GM18507 (cell line): ENCODE measurements at regions not wholly inside any gene's neighbourhood (a gene's known extent, or its start where the extent isn't known, plus 50 kb on each side); places are given as distances from the start of the nearest gene placed in this dataset.

Experiments
- DNase-seq: peaks from one replicate; pipeline ENCODE4 v3.0.0; 2011; ENCODE audit warnings: low read depth; ENCODE audit not compliant: insufficient read length; ENCODE audit errors: extremely low spot score
- FAIRE-seq: peaks from 2 replicates; lab custom pipeline; 2011; peaks lifted over from hg19 to GRCh38; lab: Jason Lieb, UNC

- FAIRE-seq (no peak), DNase-seq (no peak)
Measured at GRCh38 chr13:27014406-27015359, 156.9 kb downstream of the USP12 start.

DNA sequence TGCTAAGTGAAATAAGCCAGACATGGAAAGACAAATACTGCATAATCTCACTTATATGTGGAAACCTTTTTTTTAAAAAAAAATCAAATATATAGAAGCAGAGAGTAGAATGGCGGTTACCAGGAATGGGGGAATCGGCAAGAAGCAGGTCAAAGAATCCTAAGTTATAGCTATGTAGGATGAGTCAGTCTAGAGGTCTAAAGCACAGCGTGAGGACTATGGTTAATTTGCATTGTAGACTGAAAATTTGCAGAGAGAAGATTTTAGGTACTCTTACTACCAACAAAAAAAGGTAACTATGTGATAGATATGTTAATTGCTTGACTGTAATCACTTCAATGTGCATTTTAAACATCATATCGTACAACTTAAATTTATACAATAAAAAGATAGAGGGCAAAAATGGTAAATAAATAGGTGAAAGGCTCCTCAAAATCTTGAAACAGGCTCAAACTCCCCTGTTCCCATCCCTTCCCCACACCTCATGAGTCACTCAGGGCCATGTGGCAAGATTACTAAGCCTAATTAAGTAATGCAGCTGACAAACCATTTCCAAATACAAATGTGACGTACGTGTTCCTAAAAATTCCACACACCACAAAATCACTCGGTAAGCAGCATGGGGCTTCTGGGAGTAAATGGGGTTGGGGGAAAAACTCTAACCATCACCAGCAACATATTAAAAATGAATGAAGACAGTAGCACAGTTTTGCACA, 159.0 kb downstream of the USP12 start:
- DNase-seq (no peak), FAIRE-seq (no peak)

DNA sequence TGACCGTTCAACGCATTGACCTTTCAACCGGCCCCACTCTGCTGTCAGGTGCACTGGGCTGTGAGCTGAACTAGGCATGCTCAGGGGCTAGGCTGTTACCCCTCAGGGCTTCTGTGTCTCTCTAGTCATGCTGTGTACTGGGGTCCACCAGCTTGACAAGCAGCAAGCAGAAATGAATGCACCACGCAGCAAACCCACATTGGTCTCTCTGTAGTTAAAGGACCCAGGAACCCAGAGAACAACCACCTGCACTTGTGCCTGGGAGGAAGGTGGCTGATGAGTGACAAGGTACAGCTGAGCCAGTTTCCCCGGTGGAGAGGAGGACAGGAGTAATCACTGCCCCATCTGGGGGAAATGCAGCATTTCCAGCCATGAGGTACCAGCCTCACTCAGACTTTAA, 159.9 kb downstream of the USP12 start:
- no peak for DNase-seq
- FAIRE-seq, result no peak

- FAIRE-seq (no peak), DNase-seq (no peak)
Measured at GRCh38 chr13:27008733-27009132, 162.9 kb downstream of the USP12 start.

DNA sequence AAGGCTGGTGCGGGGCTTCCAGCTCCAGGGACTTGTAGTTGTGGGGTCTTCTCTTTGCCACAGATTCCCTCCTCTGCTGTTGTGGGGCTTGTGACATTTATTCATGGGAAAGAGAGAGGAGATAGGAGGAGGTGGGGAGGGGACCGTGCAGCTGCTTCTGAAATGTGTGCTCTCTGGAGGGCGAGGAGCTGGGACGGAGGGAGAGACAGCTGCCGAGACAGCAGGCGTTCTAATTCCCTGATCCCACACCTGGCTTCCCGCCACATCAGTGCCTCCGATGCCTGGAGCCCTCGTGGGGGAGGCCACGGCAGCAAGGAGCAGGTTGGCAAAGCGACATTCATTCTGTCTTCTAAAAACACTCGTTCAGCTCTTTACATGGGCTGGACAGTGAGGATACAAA, 164.4 kb downstream of the USP12 start:
- FAIRE-seq (no peak), DNase-seq (no peak)

DNA sequence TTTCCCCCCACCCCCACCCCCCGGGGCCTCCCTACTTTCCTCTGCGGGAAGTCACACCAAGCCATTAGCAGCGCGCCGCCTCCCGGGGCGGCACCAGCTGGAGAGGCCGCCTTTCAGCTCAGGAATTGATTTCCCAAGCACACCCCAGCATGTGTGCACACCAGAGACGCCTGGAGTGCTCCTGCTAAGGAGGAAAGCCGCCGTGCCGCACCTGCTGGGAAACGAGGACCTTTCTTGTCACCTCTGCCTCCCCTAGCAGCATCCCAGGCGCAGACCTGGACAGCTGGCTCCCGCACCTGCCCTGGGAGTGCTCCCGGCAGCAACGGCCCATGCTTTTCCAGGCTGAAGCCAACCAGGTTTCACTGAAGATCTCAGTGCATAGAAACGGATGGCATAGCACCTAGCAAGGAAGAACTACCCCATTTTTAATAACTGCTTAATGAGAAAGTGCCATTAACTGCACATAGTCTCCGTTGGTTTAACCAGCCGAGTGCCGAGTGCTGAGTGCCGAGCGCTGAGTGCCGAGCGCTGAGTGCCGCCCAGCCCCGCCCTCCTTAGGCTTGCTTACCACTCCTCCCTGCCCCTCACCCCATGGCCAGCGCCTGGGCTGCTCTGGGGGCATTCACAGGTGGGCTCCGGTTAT, 165.0 kb downstream of the USP12 start:
- FAIRE-seq (no peak), DNase-seq (no peak)

GRCh38 chr13:27005976-27006518, 165.6 kb downstream of the USP12 start:
- no peak for FAIRE-seq
- DNase-seq, result no peak

GRCh38 chr13:27005556-27005955, 166.1 kb downstream of the USP12 start:
- FAIRE-seq (no peak), DNase-seq (no peak)

GRCh38 chr13:27004866-27005265, 166.7 kb downstream of the USP12 start:
- FAIRE-seq, result no peak
- DNase-seq, result no peak

DNA sequence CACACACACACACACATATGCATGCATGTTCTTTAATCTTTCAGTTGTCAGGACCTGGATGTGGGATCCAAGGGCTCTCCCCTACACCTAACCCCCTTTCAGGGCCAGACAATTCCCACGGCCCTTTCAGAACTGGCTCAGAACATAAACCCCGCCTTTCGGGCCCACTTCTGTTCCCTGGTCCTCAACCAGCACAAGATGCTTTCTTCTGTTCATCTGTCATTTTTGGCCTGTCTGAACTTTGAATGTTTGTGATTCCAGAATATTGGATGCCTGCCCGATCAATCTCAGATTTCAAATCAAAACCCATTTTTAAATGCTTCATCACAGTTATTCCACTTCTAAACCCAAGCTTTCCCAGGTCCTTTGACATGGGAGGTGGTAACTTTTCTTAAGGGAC, 167.3 kb downstream of the USP12 start:
- DNase-seq (no peak), FAIRE-seq (no peak)

- no peak for DNase-seq
Measured at GRCh38 chr13:27001705-27002104, 169.9 kb downstream of the USP12 start.

DNA sequence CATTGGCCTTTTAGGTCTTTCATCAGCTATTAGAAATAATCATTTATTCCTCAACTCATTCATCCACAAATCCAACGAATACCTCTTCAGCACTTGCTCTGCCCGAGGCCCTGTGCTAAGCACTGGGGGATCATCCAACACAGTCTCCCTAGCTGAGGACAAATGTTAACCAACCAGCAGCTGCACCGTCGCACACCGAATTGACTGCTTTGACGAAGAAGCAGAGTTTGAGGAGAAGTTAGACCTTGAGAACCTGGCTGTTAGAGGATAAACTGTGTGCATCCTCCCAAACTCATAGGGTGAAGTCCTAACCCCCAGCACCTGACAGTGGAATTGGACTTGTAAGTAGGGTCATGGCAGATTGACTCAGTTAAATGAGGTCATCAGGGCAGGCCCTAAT, 170.9 kb downstream of the USP12 start:
- FAIRE-seq, result no peak
- DNase-seq, result no peak

More at GRCh38 chr13:27001705-27002104, 169.9 kb downstream of the USP12 start:
- no peak for FAIRE-seq

GRCh38 chr13:26999499-26999898, 172.1 kb downstream of the USP12 start:
- FAIRE-seq (no peak), DNase-seq (no peak)

GRCh38 chr13:26998292-26998691, 173.3 kb downstream of the USP12 start:
- no peak for DNase-seq
- FAIRE-seq, result peak; percentile 41

DNA sequence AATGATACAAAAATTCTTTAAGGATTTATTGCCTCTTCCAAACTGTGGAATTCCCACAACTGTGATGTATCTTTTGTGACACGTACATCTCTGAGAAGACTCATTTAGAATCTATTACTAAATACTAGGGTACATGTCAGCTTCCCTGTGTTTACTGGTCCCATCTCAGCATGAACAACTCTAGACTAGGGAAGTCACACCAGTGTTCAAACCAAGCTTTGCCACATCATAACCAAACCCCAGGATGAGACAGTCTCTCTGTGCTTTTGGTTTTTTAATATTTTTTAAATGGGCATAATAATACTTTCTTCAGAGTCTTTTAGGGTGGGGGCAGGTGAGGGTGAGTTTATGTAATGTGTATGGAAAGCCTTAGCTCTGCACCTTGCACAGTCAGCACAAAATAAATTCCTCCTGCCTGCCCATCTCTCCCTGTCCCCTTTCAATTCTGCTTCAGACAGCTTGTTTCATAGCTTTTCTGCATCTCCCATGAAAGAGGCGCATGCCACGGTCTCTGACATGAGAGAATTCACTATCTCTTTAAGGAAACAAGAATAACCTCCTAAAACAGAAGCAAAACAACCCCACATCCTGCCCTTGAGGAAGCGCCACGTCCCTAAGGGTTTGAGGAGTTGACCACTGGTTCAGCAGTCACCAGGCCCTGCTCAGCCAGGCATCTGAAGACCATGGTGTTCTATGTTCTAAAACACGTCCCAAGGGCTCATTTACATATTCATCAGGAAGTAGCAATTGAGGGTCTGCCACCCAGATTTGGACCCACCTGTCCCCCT, 174.5 kb downstream of the USP12 start:
- peak; percentile 51 for DNase-seq
- peak; percentile 96 for FAIRE-seq

- FAIRE-seq (no peak), DNase-seq (no peak)
Measured at GRCh38 chr13:26995159-26995558, 176.5 kb downstream of the USP12 start.

DNA sequence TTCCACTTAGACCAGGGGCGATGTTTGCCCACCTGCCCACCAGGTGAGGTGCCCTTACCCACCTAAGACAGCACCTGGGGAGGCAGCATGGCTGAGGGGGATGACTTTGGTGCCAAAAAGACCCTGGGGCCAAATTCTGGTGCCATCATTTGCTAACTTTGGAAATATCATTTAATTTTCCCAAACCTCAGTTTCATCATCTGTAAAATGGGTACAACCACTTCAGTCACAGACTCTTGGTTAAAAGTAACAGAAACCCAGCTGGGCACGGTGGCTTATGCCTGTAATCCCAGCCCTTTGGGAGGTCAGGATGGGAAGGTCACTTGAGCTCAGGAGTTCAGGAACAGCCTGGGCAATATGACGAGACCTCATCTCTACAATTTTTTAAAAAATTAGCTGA, 177.8 kb downstream of the USP12 start:
- no peak for DNase-seq
- FAIRE-seq, result no peak

- FAIRE-seq (no peak), DNase-seq (no peak)
Measured at GRCh38 chr13:26992951-26993719, 178.5 kb downstream of the USP12 start.
